ENCODE measurements at regions not wholly inside any gene's neighbourhood (a gene's known extent, or its start where the extent isn't known, plus 50 kb on each side); places are given as distances from the start of the nearest gene placed in this dataset.

- TF ChIP-seq POLR2A (IDR thresholded peaks at IDR 0.05): no peak
- TF ChIP-seq CTCF (IDR thresholded peaks at IDR 0.05): no peak
These were observed 224.3 kb downstream of the EDEM1 start for GRCh38 chr3:5411786-5412185.

Data from Peyer's patch (tissue), 4 donors.